ENCODE measurements at regions not wholly inside any gene's neighbourhood (a gene's known extent, or its start where the extent isn't known, plus 50 kb on each side); places are given as distances from the start of the nearest gene placed in this dataset.
A peak's percentile ranks its signal among the peaks of the same experiment; 100 is the strongest.

- intact Hi-C loops (cut with DNase I) = no loop called here
- DNase-seq = no peak
Observed at GRCh38 chr11:93073508-93074280, 104.2 kb downstream of the MTNR1B start.

GRCh38 chr11:93074352-93074751, 104.9 kb downstream of the MTNR1B start:
- intact Hi-C loops (cut with DNase I) = no loop called here
- DNase-seq = no peak

GRCh38 chr11:93075782-93076181, 106.3 kb downstream of the MTNR1B start:
- intact Hi-C loops (cut with DNase I) = no loop called here
- no peak for DNase-seq

- no peak for DNase-seq
- intact Hi-C loops (cut with DNase I) = no loop called here
Observed at GRCh38 chr11:93080146-93080759, 110.8 kb downstream of the MTNR1B start.

GRCh38 chr11:93081694-93082093, 112.2 kb downstream of the MTNR1B start:
- DNase-seq = no peak
- intact Hi-C loops (cut with DNase I) = no loop called here

- DNase-seq = no peak
- intact Hi-C loops (cut with DNase I) = no loop called here
Observed at GRCh38 chr11:93082900-93083299, 113.4 kb downstream of the MTNR1B start.

GRCh38 chr11:93084727-93085505, 112.9 kb downstream of the SLC36A4 start:
- intact Hi-C loops (cut with DNase I) = no loop called here
- DNase-seq = peak in 2 of 42 donors; percentile 12 to 32

- intact Hi-C loops (cut with DNase I) = no loop called here
Observed at GRCh38 chr11:93089474-93090102, 108.2 kb downstream of the SLC36A4 start.

More at GRCh38 chr11:93089474-93090102, 108.2 kb downstream of the SLC36A4 start:
- peak in 33 of 42 donors; percentile 2 to 69 (median 34) for DNase-seq
